Gastroesophageal sphincter (tissue), 4 donors: ENCODE measurements at regions not wholly inside any gene's neighbourhood (a gene's known extent, or its start where the extent isn't known, plus 50 kb on each side); places are given as distances from the start of the nearest gene placed in this dataset.

Experiments used
- ATAC-seq: fragments of 150-250 bp; one replicate; pipeline ENCODE4 v1.9.1; 2016; ENCODE audit warnings: mild to moderate bottlenecking, moderate library complexity
- H3K27ac ChIP-seq, 4 donors: fragments of 200-600 bp; sonication (generic) in 3 of 4; 1 replicate in 3 of 4; 2 replicates in 1 of 4; pipeline ENCODE4 v1.5.1; 2016 to 2019
- H3K27me3 ChIP-seq: fragments of 200-600 bp; sonication (generic); one replicate; pipeline ENCODE4 v1.5.1; 2019
- H3K36me3 ChIP-seq, 2 donors: fragments of 200-600 bp; sonication (generic); one replicate each; pipeline ENCODE4 v1.5.1; 2019; ENCODE audit warnings: control low read depth in 1 of 2
- H3K4me1 ChIP-seq, 3 donors: fragments of 200-600 bp; sonication (generic); 1 replicate in 2 of 3; 2 replicates in 1 of 3; pipeline ENCODE4 v1.5.1; 2016 to 2019; ENCODE audit warnings: control low read depth in 2 of 3
- H3K4me3 ChIP-seq, 2 donors: fragments of 200-600 bp; sonication (generic); one replicate each; pipeline ENCODE4 v1.5.1; 2019; ENCODE audit warnings: mild to moderate bottlenecking in 1 of 2, moderate library complexity in 1 of 2
- H3K9me3 ChIP-seq, 3 donors: fragments of 200-600 bp; sonication (generic); one replicate each; pipeline ENCODE4 v1.5.1; 2017 to 2019; ENCODE audit warnings: control low read depth in 2 of 3
- CTCF ChIP-seq, 4 experiments: fragments of 200-600 bp in 2 of 4; fragments of 450-650 bp in 2 of 4; sonication (generic) in 1 of 4; IDR thresholded peaks; one replicate each; pipeline ENCODE4 v1.5.1; 2017 to 2019; ENCODE audit warnings: antibody characterized with exemption in 4 of 4, mild to moderate bottlenecking in 2 of 4, moderate library complexity in 2 of 4
- EP300 ChIP-seq: sonication (generic); formaldehyde crosslinking; IDR thresholded peaks from one replicate; pipeline ENCODE4 v1.6.1; 2017; ENCODE audit warnings: antibody characterized with exemption, mild to moderate bottlenecking
- POLR2A ChIP-seq, 2 donors: fragments of 450-650 bp; IDR thresholded peaks; one replicate each; pipeline ENCODE4 v1.6.1; 2017; ENCODE audit warnings: antibody characterized with exemption in 2 of 2, mild to moderate bottlenecking in 2 of 2, moderate library complexity in 1 of 2
- POLR2AphosphoS5 ChIP-seq: sonication (generic); formaldehyde crosslinking; IDR thresholded peaks from one replicate; pipeline ENCODE4 v1.6.1; 2017; ENCODE audit warnings: antibody characterized with exemption
- WGBS, 2 donors: methylation state at CpG; one replicate each; pipeline ENCODE4 v1.1.5; 2018; ENCODE audit warnings: low coverage in 1 of 2; 5-methylcytosine and 5-hydroxymethylcytosine counted together

GRCh38 chr7:46224363-46224762 lies 303.3 kb upstream of the IGFBP3 start:
- ATAC-seq: no peak
- 23 to 26% methylated on average over 5 of the region's 5 CpGs for WGBS, 2 donors

GRCh38 chr7:46220066-46220630 lies 299.1 kb upstream of the IGFBP3 start:
- 59 to 72% methylated on average over 4 to 6 of the region's 7 CpGs for WGBS, 2 donors
- Histone ChIP-seq H3K36me3 (no peaks in the 10 kb centered on the region), H3K4me3 (no peak overlapping the region), H3K4me1 (no peaks in the 10 kb centered on the region), H3K27me3 (no peaks in the 10 kb centered on the region), H3K27ac (no peak overlapping the region), H3K9me3 (no peaks in the 10 kb centered on the region)
- TF ChIP-seq POLR2A (IDR thresholded peaks at IDR 0.05) (no peak), CTCF (IDR thresholded peaks at IDR 0.05) (no peak), EP300 (no peak), POLR2AphosphoS5 (no peak)
- no peak for ATAC-seq

More at GRCh38 chr7:46224363-46224762, 303.3 kb upstream of the IGFBP3 start:
- no peaks in the 10 kb centered on the region for H3K9me3 ChIP-seq
- H3K4me3 ChIP-seq: no peak overlapping the region
- H3K4me1 ChIP-seq: no peaks in the 10 kb centered on the region
- H3K36me3 ChIP-seq: no peaks in the 10 kb centered on the region
- H3K27me3 ChIP-seq: no peaks in the 10 kb centered on the region
- no peak overlapping the region for H3K27ac ChIP-seq
- TF ChIP-seq EP300 (no peak), POLR2AphosphoS5 (no peak), POLR2A (IDR thresholded peaks at IDR 0.05) (no peak), CTCF (IDR thresholded peaks at IDR 0.05) (no peak)

- H3K4me1 ChIP-seq: no peaks in the 10 kb centered on the region
- H3K36me3 ChIP-seq: no peaks in the 10 kb centered on the region
- no peaks in the 10 kb centered on the region for H3K9me3 ChIP-seq
- 59 to 75% methylated on average over 6 to 9 of the region's 9 CpGs for WGBS, 2 donors
- no peaks in the 10 kb centered on the region for H3K27me3 ChIP-seq
- no peak overlapping the region for H3K4me3 ChIP-seq
- no peak for ATAC-seq
- TF ChIP-seq EP300 (no peak), POLR2AphosphoS5 (no peak)
- no peak overlapping the region for H3K27ac ChIP-seq
These were observed 297.6 kb upstream of the IGFBP3 start for GRCh38 chr7:46218461-46219200.

GRCh38 chr7:46215987-46216567 lies 295.0 kb upstream of the IGFBP3 start:
- WGBS, 2 donors: 75 to 85% methylated on average over 4 to 6 of the region's 15 CpGs
- Histone ChIP-seq H3K4me3 (no peak overlapping the region), H3K27ac (no peak overlapping the region), H3K9me3 (no peaks in the 10 kb centered on the region), H3K36me3 (no peaks in the 10 kb centered on the region), H3K4me1 (no peaks in the 10 kb centered on the region), H3K27me3 (no peaks in the 10 kb centered on the region)
- no peak for ATAC-seq
- no peak for TF ChIP-seq CTCF (IDR thresholded peaks at IDR 0.05)
- no peak for TF ChIP-seq POLR2A (IDR thresholded peaks at IDR 0.05)
- no peak for TF ChIP-seq EP300
- TF ChIP-seq POLR2AphosphoS5: no peak

- Histone ChIP-seq H3K27me3 (no peaks in the 10 kb centered on the region), H3K9me3 (no peaks in the 10 kb centered on the region), H3K4me3 (no peak overlapping the region), H3K36me3 (no peaks in the 10 kb centered on the region), H3K27ac (no peak overlapping the region), H3K4me1 (no peaks in the 10 kb centered on the region)
- no peak for TF ChIP-seq POLR2AphosphoS5
- no peak for TF ChIP-seq EP300
- TF ChIP-seq POLR2A (IDR thresholded peaks at IDR 0.05): no peak
- no peak for TF ChIP-seq CTCF (IDR thresholded peaks at IDR 0.05)
- WGBS, 2 donors: 89% methylated on average over 1 of the region's 1 CpG; no CpG with 5 or more reads in 1 of the 2 donors
- no peak for ATAC-seq
These were observed 293.5 kb upstream of the IGFBP3 start for GRCh38 chr7:46214526-46214925.
